ENCODE measurements at regions not wholly inside any gene's neighbourhood (a gene's known extent, or its start where the extent isn't known, plus 50 kb on each side); places are given as distances from the start of the nearest gene placed in this dataset.

GRCh38 chr12:124167141-124167540 lies 127.8 kb upstream of the RFLNA start:
- no peak for DNase-seq

- no peak for DNase-seq
Measured at GRCh38 chr12:124168016-124168786, 126.7 kb upstream of the RFLNA start.

GRCh38 chr12:124169577-124170284 lies 125.2 kb upstream of the RFLNA start:
- no peak for DNase-seq

- DNase-seq: no peak
Measured at GRCh38 chr12:124170760-124171159, 124.1 kb upstream of the RFLNA start.

GRCh38 chr12:124171231-124171979 lies 123.5 kb upstream of the RFLNA start:
- DNase-seq: no peak

GRCh38 chr12:124172636-124173035 lies 122.3 kb upstream of the RFLNA start:
- DNase-seq: no peak

GRCh38 chr12:124173692-124174091 lies 121.2 kb upstream of the RFLNA start:
- no peak for DNase-seq

- DNase-seq: no peak
Measured at GRCh38 chr12:124174451-124175348, 120.2 kb upstream of the RFLNA start.

- DNase-seq: no peak
Measured at GRCh38 chr12:124175704-124176103, 119.2 kb upstream of the RFLNA start.

GRCh38 chr12:124177276-124177950 lies 117.5 kb upstream of the RFLNA start:
- no peak for DNase-seq

- DNase-seq: no peak
Measured at GRCh38 chr12:124177951-124178316, 117.0 kb upstream of the RFLNA start.

- DNase-seq: no peak
Measured at GRCh38 chr12:124179936-124180607, 114.8 kb upstream of the RFLNA start.

GRCh38 chr12:124183172-124183571 lies 111.7 kb upstream of the RFLNA start:
- no peak for DNase-seq

- no peak for DNase-seq
Measured at GRCh38 chr12:124184456-124184855, 110.4 kb upstream of the RFLNA start.

- no peak for DNase-seq
Measured at GRCh38 chr12:124185971-124186686, 108.8 kb upstream of the RFLNA start.

- DNase-seq: no peak
Measured at GRCh38 chr12:124188084-124188483, 106.8 kb upstream of the RFLNA start.

- peak; percentile 17 for DNase-seq
Measured at GRCh38 chr12:124188561-124189405, 106.1 kb upstream of the RFLNA start.

- no peak for DNase-seq
Measured at GRCh38 chr12:124190312-124191023, 104.4 kb upstream of the RFLNA start.

GRCh38 chr12:124191024-124191359 lies 103.9 kb upstream of the RFLNA start:
- DNase-seq: peak; percentile 17

Measured in NCI-H774 (cell line).